Astrocyte (in vitro differentiated cells and primary cell): ENCODE measurements at regions not wholly inside any gene's neighbourhood (a gene's known extent, or its start where the extent isn't known, plus 50 kb on each side); places are given as distances from the start of the nearest gene placed in this dataset.

Source experiments
- DNase-seq: peaks from one replicate; pipeline ENCODE4 v3.0.0-alpha.2; 2010; ENCODE audit warnings: low read depth
- FAIRE-seq: peaks from 2 replicates; lab custom pipeline; 2011; peaks lifted over from hg19 to GRCh38; lab: Jason Lieb, UNC
- H2AFZ ChIP-seq: 2 replicates; pipeline ENCODE4 v1.6.0; 2012; ENCODE audit warnings: low read depth, low read length, inconsistent platforms
- H3K27ac ChIP-seq: 2 replicates; pipeline ENCODE4 v1.5.1; 2011; ENCODE audit warnings: low read depth, low read length, inconsistent platforms
- H3K27me3 ChIP-seq: 2 replicates; pipeline ENCODE4 v1.6.0; 2011; ENCODE audit warnings: low read length, inconsistent platforms; ENCODE audit not compliant: insufficient read depth
- H3K36me3 ChIP-seq: 2 replicates; pipeline ENCODE4 v1.5.1; 2011; ENCODE audit warnings: low read length, inconsistent platforms; ENCODE audit not compliant: insufficient read depth
- H3K4me1 ChIP-seq: 2 replicates; pipeline ENCODE4 v1.5.1; 2011; ENCODE audit warnings: low read length, inconsistent platforms; ENCODE audit not compliant: insufficient read depth
- H3K4me2 ChIP-seq: 2 replicates; pipeline ENCODE4 v1.6.0; 2012; ENCODE audit warnings: low read length, inconsistent platforms
- H3K4me3 ChIP-seq: 2 replicates; pipeline ENCODE4 v1.5.1; 2011; ENCODE audit warnings: low read depth, mild to moderate bottlenecking, low read length, inconsistent platforms; ENCODE audit not compliant: insufficient read depth
- H3K79me2 ChIP-seq: 2 replicates; pipeline ENCODE4 v1.6.0; 2012; ENCODE audit warnings: mild to moderate bottlenecking, low read length, inconsistent platforms; ENCODE audit not compliant: insufficient read depth
- H3K9ac ChIP-seq: 2 replicates; pipeline ENCODE4 v1.6.0; 2012; ENCODE audit warnings: mild to moderate bottlenecking, low read length, inconsistent platforms
- H3K9me3 ChIP-seq: 2 replicates; pipeline ENCODE4 v1.5.1; 2012; ENCODE audit warnings: low read depth, mild to moderate bottlenecking, low read length, inconsistent platforms; ENCODE audit not compliant: insufficient read depth
- H4K20me1 ChIP-seq: 2 replicates; pipeline ENCODE4 v1.6.0; 2012; ENCODE audit warnings: low read length, inconsistent platforms; ENCODE audit not compliant: insufficient read depth
- H3K27ac Mint-ChIP-seq: one replicate; pipeline ENCODE4 v1.8.0; 2021; ENCODE audit warnings: mild to moderate bottlenecking, mixed read lengths; ENCODE audit not compliant: unreplicated experiment
- H3K27me3 Mint-ChIP-seq: one replicate; pipeline ENCODE4 v1.8.0; 2021; ENCODE audit warnings: low read depth, mixed read lengths; ENCODE audit not compliant: unreplicated experiment
- H3K36me3 Mint-ChIP-seq: one replicate; pipeline ENCODE4 v1.8.0; 2021; ENCODE audit warnings: low read depth, mixed read lengths; ENCODE audit not compliant: unreplicated experiment
- H3K4me1 Mint-ChIP-seq: one replicate; pipeline ENCODE4 v1.8.0; 2021; ENCODE audit warnings: low read depth, mixed read lengths; ENCODE audit not compliant: unreplicated experiment
- H3K4me3 Mint-ChIP-seq: one replicate; pipeline ENCODE4 v1.8.0; 2021; ENCODE audit warnings: mild to moderate bottlenecking, moderate library complexity, mixed read lengths; ENCODE audit not compliant: unreplicated experiment
- H3K9me3 Mint-ChIP-seq: one replicate; pipeline ENCODE4 v1.8.0; 2021; ENCODE audit warnings: mild to moderate bottlenecking, mixed read lengths; ENCODE audit not compliant: unreplicated experiment
- CTCF ChIP-seq: IDR thresholded peaks from 2 replicates; pipeline ENCODE4 v1.5.1; 2011; ENCODE audit warnings: low read depth, mild to moderate bottlenecking, inconsistent platforms, low read length, moderate library complexity; ENCODE audit not compliant: insufficient read depth
- EZH2 ChIP-seq: IDR thresholded peaks from 2 replicates; pipeline ENCODE4 v1.6.1; 2012; ENCODE audit warnings: mild to moderate bottlenecking, low read length, inconsistent platforms; ENCODE audit not compliant: insufficient read depth

- Histone ChIP-seq H3K9ac (no peak overlapping the region), H3K27ac (no peak overlapping the region), H3K36me3 (no peaks in the 10 kb centered on the region), H3K9me3 (no peaks in the 10 kb centered on the region), H2AFZ (no peak overlapping the region), H3K4me2 (no peak overlapping the region), H4K20me1 (no peaks in the 10 kb centered on the region), H3K79me2 (no peaks in the 10 kb centered on the region), H3K4me3 (no peak overlapping the region), H3K27me3 (no peaks in the 10 kb centered on the region), H3K4me1 (no peaks in the 10 kb centered on the region)
- Mint-ChIP-seq H3K9me3 (no peaks in the 10 kb centered on the region), H3K4me1 (no peaks in the 10 kb centered on the region), H3K36me3 (no peaks in the 10 kb centered on the region), H3K27me3 (peaks cover 13% of the 10 kb centered on the region), H3K4me3 (no peak overlapping the region), H3K27ac (no peak overlapping the region)
- no peak for TF ChIP-seq EZH2
- no peak for FAIRE-seq
- DNase-seq = no peak
Measured at GRCh38 chr3:22386107-22386506, 635.1 kb upstream of the ZNF385D start.

GRCh38 chr3:22392286-22392685, 641.3 kb upstream of the ZNF385D start:
- Histone ChIP-seq H3K9me3 (no peaks in the 10 kb centered on the region), H3K79me2 (no peaks in the 10 kb centered on the region), H3K27me3 (no peaks in the 10 kb centered on the region), H3K4me1 (no peaks in the 10 kb centered on the region), H3K9ac (no peak overlapping the region), H4K20me1 (no peaks in the 10 kb centered on the region), H3K36me3 (no peaks in the 10 kb centered on the region), H2AFZ (no peak overlapping the region), H3K4me3 (no peak overlapping the region), H3K4me2 (no peak overlapping the region), H3K27ac (no peak overlapping the region)
- H3K27ac Mint-ChIP-seq = no peak overlapping the region
- H3K4me3 Mint-ChIP-seq = no peak overlapping the region
- H3K9me3 Mint-ChIP-seq = peaks cover 2% of the 10 kb centered on the region
- DNase-seq (no peak), FAIRE-seq (no peak)
- TF ChIP-seq CTCF (no peak), EZH2 (no peak)
- H3K36me3 Mint-ChIP-seq = no peaks in the 10 kb centered on the region
- H3K4me1 Mint-ChIP-seq = no peaks in the 10 kb centered on the region
- peaks cover 2% of the 10 kb centered on the region for H3K27me3 Mint-ChIP-seq

GRCh38 chr3:22392859-22393258, 641.8 kb upstream of the ZNF385D start:
- Histone ChIP-seq H4K20me1 (no peaks in the 10 kb centered on the region), H3K27ac (no peak overlapping the region), H3K27me3 (no peaks in the 10 kb centered on the region), H3K9me3 (no peaks in the 10 kb centered on the region), H2AFZ (no peak overlapping the region), H3K4me3 (no peak overlapping the region), H3K4me2 (no peak overlapping the region), H3K36me3 (no peaks in the 10 kb centered on the region), H3K9ac (no peak overlapping the region), H3K79me2 (no peaks in the 10 kb centered on the region), H3K4me1 (no peaks in the 10 kb centered on the region)
- H3K36me3 Mint-ChIP-seq = no peaks in the 10 kb centered on the region
- H3K9me3 Mint-ChIP-seq = peaks cover 2% of the 10 kb centered on the region
- no peak overlapping the region for H3K27ac Mint-ChIP-seq
- DNase-seq = no peak
- H3K4me1 Mint-ChIP-seq = no peaks in the 10 kb centered on the region
- peaks cover 2% of the 10 kb centered on the region for H3K27me3 Mint-ChIP-seq
- H3K4me3 Mint-ChIP-seq = no peak overlapping the region
- FAIRE-seq = no peak
- TF ChIP-seq EZH2 = no peak
- no peak for TF ChIP-seq CTCF
